Tibial nerve (tissue), 3 donors: ENCODE measurements at regions not wholly inside any gene's neighbourhood (a gene's known extent, or its start where the extent isn't known, plus 50 kb on each side); places are given as distances from the start of the nearest gene placed in this dataset.

ENCODE experiments used
- CTCF ChIP-seq, 5 experiments: fragments of 200-600 bp in 3 of 5; fragments of 450-650 bp in 2 of 5; sonication (generic) in 3 of 5; IDR thresholded peaks; one replicate each; pipeline ENCODE4 v1.5.1; 2016 to 2019; ENCODE audit warnings: antibody characterized with exemption in 5 of 5, mild to moderate bottlenecking in 3 of 5, moderate library complexity in 2 of 5
- POLR2A ChIP-seq, 2 donors: fragments of 450-650 bp; IDR thresholded peaks; one replicate each; pipeline ENCODE4 v1.6.1; 2017; ENCODE audit warnings: antibody characterized with exemption in 2 of 2, mild to moderate bottlenecking in 2 of 2, moderate library complexity in 2 of 2

GRCh38 chr14:84125676-84126075 is 1404.3 kb upstream of the FLRT2 start:
- TF ChIP-seq CTCF (IDR thresholded peaks at IDR 0.05): no peak
- no peak for TF ChIP-seq POLR2A (IDR thresholded peaks at IDR 0.05)
